H1 (cell line): ENCODE measurements at regions not wholly inside any gene's neighbourhood (a gene's known extent, or its start where the extent isn't known, plus 50 kb on each side); places are given as distances from the start of the nearest gene placed in this dataset.

Experiments used
- CTCF ChIA-PET: fragments of 300-600 bp; sonication (Branson Sonifier 250); formaldehyde crosslinking; loops from one replicate; lab custom pipeline; 2021; ENCODE audit not compliant: partially characterized antibody; lab: Charles Lee
- POLR2A ChIA-PET: fragments of 300-600 bp; sonication (Branson Sonifier 250); formaldehyde crosslinking; loops from one replicate; lab custom pipeline; 2021; ENCODE audit warnings: inconsistent platforms; ENCODE audit not compliant: partially characterized antibody; lab: Charles Lee
- DNase-seq, 2 experiments: peaks; one replicate each; pipeline versions ENCODE4 v3.0.0 to v3.0.0-alpha.2; 2010 to 2022; ENCODE audit warnings: low spot score in 2 of 2, low read depth in 1 of 2, mixed read lengths in 1 of 2
- FAIRE-seq: peaks from 2 replicates; lab custom pipeline; 2011; peaks lifted over from hg19 to GRCh38; lab: Jason Lieb, UNC
- H2AFZ ChIP-seq: 2 replicates; pipeline ENCODE4 v1.8.1; 2012; ENCODE audit warnings: low read length, inconsistent platforms
- H2AK5ac ChIP-seq: 2 replicates; pipeline ENCODE4 v1.6.1; 2013; ENCODE audit warnings: low read depth, low read length
- H2BK120ac ChIP-seq: replicated peaks from 2 replicates; pipeline ENCODE3; 2013; ENCODE audit warnings: low read depth, low read length, inconsistent platforms
- H2BK12ac ChIP-seq: 2 replicates; pipeline ENCODE4 v1.6.1; 2013; ENCODE audit warnings: low read depth, low read length
- H2BK15ac ChIP-seq: 2 replicates; pipeline ENCODE4 v1.6.1; 2013; ENCODE audit warnings: low read length
- H2BK20ac ChIP-seq: 2 replicates; pipeline ENCODE4 v1.6.1; 2013; ENCODE audit warnings: low read length
- H2BK5ac ChIP-seq: 2 replicates; pipeline ENCODE4 v1.6.1; 2013; ENCODE audit warnings: low read depth, low read length
- H3K14ac ChIP-seq: 2 replicates; pipeline ENCODE4 v1.6.1; 2013; ENCODE audit warnings: inconsistent platforms; ENCODE audit not compliant: insufficient read length
- H3K18ac ChIP-seq: 2 replicates; pipeline ENCODE4 v1.6.1; 2013; ENCODE audit warnings: low read length; ENCODE audit errors: extremely low read depth
- H3K23ac ChIP-seq: 2 replicates; pipeline ENCODE4 v1.6.1; 2013; ENCODE audit warnings: inconsistent platforms; ENCODE audit not compliant: insufficient read length
- H3K23me2 ChIP-seq: 2 replicates; pipeline ENCODE4 v1.6.1; 2013; ENCODE audit warnings: low read depth, low read length
- H3K27ac ChIP-seq: 2 replicates; pipeline ENCODE4 v1.6.1; 2011; ENCODE audit warnings: low read depth, low read length, inconsistent platforms
- H3K27me3 ChIP-seq, 4 experiments: replicated peaks in 1 of 4; 1 replicate in 1 of 4; 2 replicates in 3 of 4; pipeline versions ENCODE4 v1.6.1 to v1.8.1; 2011 to 2013; ENCODE audit warnings: low read length in 3 of 4, mild to moderate bottlenecking in 3 of 4, inconsistent platforms in 2 of 4, mixed read lengths in 2 of 4, moderate library complexity in 1 of 4; ENCODE audit not compliant: control insufficient read depth in 3 of 4, insufficient read depth in 3 of 4; ENCODE audit errors: extremely low read depth in 1 of 4
- H3K36me3 ChIP-seq, 4 experiments: 2 replicates each; pipeline versions ENCODE4 v1.6.1 to v1.8.1; 2011 to 2013; ENCODE audit warnings: mild to moderate bottlenecking in 4 of 4, low read length in 3 of 4, moderate library complexity in 2 of 4, control low read depth in 1 of 4, inconsistent platforms in 1 of 4; ENCODE audit not compliant: insufficient read depth in 4 of 4, control insufficient read depth in 2 of 4
- H3K4ac ChIP-seq: replicated peaks from 2 replicates; pipeline ENCODE3; 2013; ENCODE audit warnings: low read length, low read depth, mixed read lengths, inconsistent platforms; ENCODE audit not compliant: insufficient read length
- H3K4me1 ChIP-seq, 4 experiments: replicated peaks in 1 of 4; 1 replicate in 1 of 4; 2 replicates in 3 of 4; pipeline versions ENCODE4 v1.6.1 to v1.8.1; 2011 to 2013; ENCODE audit warnings: low read length in 3 of 4, inconsistent platforms in 2 of 4, mixed read lengths in 1 of 4; ENCODE audit not compliant: insufficient read depth in 4 of 4, control insufficient read depth in 3 of 4
- H3K4me2 ChIP-seq, 2 experiments: 2 replicates each; pipeline versions ENCODE4 v1.6.1 to v1.8.1; 2011 to 2013; ENCODE audit warnings: low read depth in 2 of 2, low read length in 2 of 2, control low read depth in 1 of 2, inconsistent platforms in 1 of 2, mild to moderate bottlenecking in 1 of 2; ENCODE audit not compliant: insufficient read depth in 1 of 2
- H3K4me3 ChIP-seq, 4 experiments: fragments of 200-600, 300-600 bp in 1 of 4; sonication (generic), shearing (Covaris generic), sonication (Bioruptor Twin) in 1 of 4; 2 replicates each; pipeline versions ENCODE4 v1.5.1 to v1.8.1; 2011 to 2016; ENCODE audit warnings: low read length in 4 of 4, low read depth in 3 of 4, control low read depth in 2 of 4, inconsistent platforms in 2 of 4, mild to moderate bottlenecking in 2 of 4, mixed read lengths in 1 of 4, moderate library complexity in 1 of 4; ENCODE audit not compliant: insufficient read depth in 2 of 4; ENCODE audit errors: extremely low read depth in 1 of 4
- H3K56ac ChIP-seq: replicated peaks from 2 replicates; pipeline ENCODE3; 2013; ENCODE audit warnings: low read depth, mild to moderate bottlenecking, mixed read lengths, low read length, inconsistent platforms; ENCODE audit not compliant: insufficient read length
- H3K79me1 ChIP-seq: 2 replicates; pipeline ENCODE4 v1.6.1; 2013; ENCODE audit warnings: low read depth, low read length, control low read depth
- H3K79me2 ChIP-seq, 2 experiments: 2 replicates each; pipeline versions ENCODE4 v1.6.1 to v1.8.1; 2012 to 2013; ENCODE audit warnings: low read length in 2 of 2, mild to moderate bottlenecking in 2 of 2, inconsistent platforms in 1 of 2; ENCODE audit not compliant: insufficient read depth in 2 of 2, control insufficient read depth in 1 of 2
- H3K9ac ChIP-seq, 4 experiments: replicated peaks in 1 of 4; 1 replicate in 1 of 4; 2 replicates in 3 of 4; pipeline versions ENCODE4 v1.6.1 to v1.8.1; 2011 to 2013; ENCODE audit warnings: low read depth in 3 of 4, low read length in 3 of 4, control low read depth in 2 of 4, mild to moderate bottlenecking in 2 of 4, moderate library complexity in 2 of 4, inconsistent platforms in 1 of 4; ENCODE audit errors: extremely low read depth in 1 of 4
- H3K9me3 ChIP-seq, 2 experiments: 2 replicates each; pipeline versions ENCODE4 v1.6.1 to v1.8.1; 2012 to 2013; ENCODE audit warnings: mild to moderate bottlenecking in 2 of 2, moderate library complexity in 2 of 2, control low read depth in 1 of 2, inconsistent platforms in 1 of 2, low read depth in 1 of 2, low read length in 1 of 2, mixed read lengths in 1 of 2; ENCODE audit not compliant: insufficient read depth in 2 of 2
- H4K20me1 ChIP-seq, 2 experiments: replicated peaks in 1 of 2; 2 replicates each; pipeline versions ENCODE3 to v1.8.1; 2011 to 2013; ENCODE audit warnings: inconsistent platforms in 2 of 2, low read length in 2 of 2, mild to moderate bottlenecking in 1 of 2; ENCODE audit not compliant: insufficient read depth in 2 of 2, control insufficient read depth in 1 of 2
- H4K5ac ChIP-seq: 2 replicates; pipeline ENCODE4 v1.6.1; 2013; ENCODE audit warnings: low read length, low read depth, mixed read lengths, inconsistent platforms; ENCODE audit not compliant: insufficient read length
- H4K8ac ChIP-seq: 2 replicates; pipeline ENCODE4 v1.8.0; 2013; ENCODE audit warnings: mild to moderate bottlenecking, moderate library complexity, low read length, inconsistent platforms; ENCODE audit not compliant: insufficient read depth; ENCODE audit errors: extremely low read depth
- H4K91ac ChIP-seq: replicated peaks from 2 replicates; pipeline ENCODE3; 2013; ENCODE audit warnings: low read length, mixed read lengths, inconsistent platforms; ENCODE audit not compliant: insufficient read length
- MAFK ChIP-seq: IDR thresholded peaks from 2 replicates; pipeline ENCODE4 v1.6.1; 2012; ENCODE audit warnings: low read depth, mild to moderate bottlenecking, improper control_type of control experiment, low read length
- SUZ12 ChIP-seq: fragments of 200-600 bp; sonication (generic); IDR thresholded peaks from 2 replicates; pipeline ENCODE4 v1.6.1; 2012; ENCODE audit warnings: mild to moderate bottlenecking, inconsistent platforms, low read length, moderate library complexity, mixed read lengths
- WGBS, 2 experiments: shearing (Covaris generic) in 1 of 2; methylation state at CpG; one replicate each; pipeline versions ENCODE4 v1.1.6 to v1.1.7; 2013 to 2015; ENCODE audit warnings: low lambda C conversion rate in 2 of 2, mixed read lengths in 2 of 2, inconsistent platforms in 1 of 2, low coverage in 1 of 2, missing lambda C conversion rate in 1 of 2; ENCODE audit not compliant: insufficient replicate concordance in 2 of 2, insufficient coverage in 1 of 2, insufficient read length in 1 of 2; ENCODE audit errors: extremely low coverage in 1 of 2, missing lambda C conversion rate in 1 of 2; 5-methylcytosine and 5-hydroxymethylcytosine counted together

GRCh38 chr12:43287706-43288383 lies 264.2 kb downstream of the ADAMTS20 start:
- Histone ChIP-seq H2BK15ac (no peak overlapping the region), H3K56ac (no peak overlapping the region), H3K36me3 (no peaks in the 10 kb centered on the region), H3K14ac (no peak overlapping the region), H3K18ac (no peak overlapping the region), H2AFZ (no peak overlapping the region), H3K4me1 (no peaks in the 10 kb centered on the region), H2BK120ac (no peak overlapping the region), H2BK5ac (no peak overlapping the region), H3K9ac (no peak overlapping the region), H2BK20ac (no peak overlapping the region), H4K5ac (no peak overlapping the region), H3K4me2 (no peak overlapping the region), H2AK5ac (no peak overlapping the region), H3K79me1 (no peaks in the 10 kb centered on the region), H2BK12ac (no peak overlapping the region), H3K9me3 (no peaks in the 10 kb centered on the region), H3K27me3 (no peaks in the 10 kb centered on the region), H3K23me2 (no peaks in the 10 kb centered on the region), H3K23ac (no peak overlapping the region), H3K4ac (no peak overlapping the region), H3K4me3 (no peak overlapping the region), H4K8ac (no peak overlapping the region), H3K79me2 (no peaks in the 10 kb centered on the region), H4K20me1 (no peaks in the 10 kb centered on the region), H4K91ac (no peak overlapping the region), H3K27ac (no peak overlapping the region)
- WGBS, 2 experiments, result 90% methylated on average over 12 of the region's 12 CpGs; no CpG with 5 or more reads in 1 of the 2 experiments
- no peak for TF ChIP-seq MAFK
- TF ChIP-seq SUZ12, result no peak
- FAIRE-seq, result no peak
- DNase-seq, result no peak
- CTCF ChIA-PET, result interaction anchor here (0.5 to 1.3 kb wide), 4 partner anchors 50 to 1168 kb away, joined by 4 to 5 read pairs (median 4); no protein-coding TSS in a partner anchor
- POLR2A ChIA-PET, result no interaction called here
